Stomach (tissue), 4 donors: ENCODE measurements at regions not wholly inside any gene's neighbourhood (a gene's known extent, or its start where the extent isn't known, plus 50 kb on each side); places are given as distances from the start of the nearest gene placed in this dataset.

Experiments used
- EP300 ChIP-seq: sonication (generic); formaldehyde crosslinking; IDR thresholded peaks from one replicate; pipeline ENCODE4 v1.6.1; 2017; ENCODE audit warnings: antibody characterized with exemption
- POLR2A ChIP-seq, 4 donors: fragments of 450-650 bp; IDR thresholded peaks; one replicate each; pipeline ENCODE4 v1.6.1; 2016; ENCODE audit warnings: antibody characterized with exemption in 4 of 4, control low read depth in 2 of 4, mild to moderate bottlenecking in 1 of 4, moderate library complexity in 1 of 4
- POLR2AphosphoS5 ChIP-seq, 3 donors: sonication (generic); formaldehyde crosslinking; IDR thresholded peaks; one replicate each; pipeline ENCODE4 v1.6.1; 2016; ENCODE audit warnings: antibody characterized with exemption in 3 of 3
- TF ChIP-seq, protein P1 (sequence below), 7 experiments: fragments of 450-650 bp in 4 of 7; fragments of 200-600 bp in 3 of 7; sonication (generic) in 3 of 7; IDR thresholded peaks; one replicate each; pipeline ENCODE4 v1.5.1; 2016 to 2019; ENCODE audit warnings: antibody characterized with exemption in 7 of 7, control low read depth in 2 of 7, mild to moderate bottlenecking in 1 of 7

DNA sequence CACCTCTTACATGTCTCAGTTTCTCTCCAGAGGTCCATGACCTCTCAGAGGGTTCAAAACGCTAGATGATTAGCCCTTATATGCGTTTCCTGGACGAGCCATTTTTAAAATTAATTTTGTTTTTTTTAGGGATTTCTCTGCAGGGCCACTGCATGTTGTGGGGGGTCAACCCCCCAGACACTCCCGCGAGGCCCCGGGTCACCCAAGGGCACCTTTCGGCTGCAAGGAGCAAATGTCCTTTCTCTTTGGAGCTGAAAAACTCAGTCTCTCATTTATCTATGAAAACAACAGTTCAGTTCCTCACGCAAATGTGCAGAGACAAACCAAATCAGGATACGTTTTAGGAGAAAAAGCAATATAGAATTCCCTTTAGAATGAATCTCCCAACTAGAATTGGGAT is 944.3 kb upstream of the SEMA6D start:
- TF ChIP-seq POLR2A (IDR thresholded peaks at IDR 0.05): no peak
- TF ChIP-seq, protein P1, sequence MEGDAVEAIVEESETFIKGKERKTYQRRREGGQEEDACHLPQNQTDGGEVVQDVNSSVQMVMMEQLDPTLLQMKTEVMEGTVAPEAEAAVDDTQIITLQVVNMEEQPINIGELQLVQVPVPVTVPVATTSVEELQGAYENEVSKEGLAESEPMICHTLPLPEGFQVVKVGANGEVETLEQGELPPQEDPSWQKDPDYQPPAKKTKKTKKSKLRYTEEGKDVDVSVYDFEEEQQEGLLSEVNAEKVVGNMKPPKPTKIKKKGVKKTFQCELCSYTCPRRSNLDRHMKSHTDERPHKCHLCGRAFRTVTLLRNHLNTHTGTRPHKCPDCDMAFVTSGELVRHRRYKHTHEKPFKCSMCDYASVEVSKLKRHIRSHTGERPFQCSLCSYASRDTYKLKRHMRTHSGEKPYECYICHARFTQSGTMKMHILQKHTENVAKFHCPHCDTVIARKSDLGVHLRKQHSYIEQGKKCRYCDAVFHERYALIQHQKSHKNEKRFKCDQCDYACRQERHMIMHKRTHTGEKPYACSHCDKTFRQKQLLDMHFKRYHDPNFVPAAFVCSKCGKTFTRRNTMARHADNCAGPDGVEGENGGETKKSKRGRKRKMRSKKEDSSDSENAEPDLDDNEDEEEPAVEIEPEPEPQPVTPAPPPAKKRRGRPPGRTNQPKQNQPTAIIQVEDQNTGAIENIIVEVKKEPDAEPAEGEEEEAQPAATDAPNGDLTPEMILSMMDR (IDR thresholded peaks at IDR 0.05): no peak
- no peak for TF ChIP-seq EP300
- no peak for TF ChIP-seq POLR2AphosphoS5 (IDR thresholded peaks at IDR 0.05)
